ENCODE measurements at regions not wholly inside any gene's neighbourhood (a gene's known extent, or its start where the extent isn't known, plus 50 kb on each side); places are given as distances from the start of the nearest gene placed in this dataset.
"Not testable (repeated sequence)": the region's sequence is repeated elsewhere in the genome, so short reads cannot be mapped to it uniquely, and the experiment has no call there.

DNA sequence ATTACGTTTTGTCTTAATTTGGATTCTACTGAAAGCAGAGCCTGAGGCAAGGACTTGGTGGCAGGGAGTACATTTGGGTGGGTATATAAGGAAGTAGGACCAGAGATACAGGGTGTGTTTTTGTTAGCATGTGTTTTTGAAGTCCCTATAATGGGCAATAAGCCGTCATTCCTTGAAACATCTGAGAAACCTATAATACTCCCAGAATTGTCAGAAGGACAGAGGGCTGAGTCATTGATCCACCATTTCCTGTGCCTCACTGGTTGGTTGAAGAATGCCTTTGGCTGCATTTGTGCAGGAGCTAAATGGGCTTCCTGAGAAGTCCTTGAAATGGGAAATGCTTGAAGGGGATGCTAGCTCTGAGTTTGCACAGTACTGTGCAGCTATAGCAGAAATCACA lies 281.8 kb upstream of the ZEB2 start:
- intact Hi-C loops (cut with DNase I, micrococcal nuclease), result no loop called here
- ATAC-seq (no peak), DNase-seq (no peak)

DNA sequence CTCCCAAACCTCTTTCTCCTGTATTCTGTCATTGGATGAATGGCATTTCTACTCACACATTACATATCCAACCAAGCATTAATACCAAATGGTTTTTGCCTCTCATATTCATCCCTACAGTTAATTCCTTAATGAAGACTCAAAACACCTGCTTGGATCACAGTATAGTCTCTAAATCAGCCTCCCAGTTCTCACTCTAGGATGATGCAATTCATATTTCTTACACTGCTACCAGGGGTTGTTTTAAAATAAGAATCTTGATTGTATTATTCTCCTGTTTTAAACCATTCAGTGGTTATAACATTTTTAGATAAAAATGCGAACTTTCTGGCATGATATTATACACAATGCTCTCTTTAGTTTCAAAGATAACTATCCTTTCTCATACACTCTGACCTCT lies 281.4 kb upstream of the ZEB2 start:
- intact Hi-C loops (cut with DNase I, micrococcal nuclease), result no loop called here
- no peak for ATAC-seq
- DNase-seq, result no peak

DNA sequence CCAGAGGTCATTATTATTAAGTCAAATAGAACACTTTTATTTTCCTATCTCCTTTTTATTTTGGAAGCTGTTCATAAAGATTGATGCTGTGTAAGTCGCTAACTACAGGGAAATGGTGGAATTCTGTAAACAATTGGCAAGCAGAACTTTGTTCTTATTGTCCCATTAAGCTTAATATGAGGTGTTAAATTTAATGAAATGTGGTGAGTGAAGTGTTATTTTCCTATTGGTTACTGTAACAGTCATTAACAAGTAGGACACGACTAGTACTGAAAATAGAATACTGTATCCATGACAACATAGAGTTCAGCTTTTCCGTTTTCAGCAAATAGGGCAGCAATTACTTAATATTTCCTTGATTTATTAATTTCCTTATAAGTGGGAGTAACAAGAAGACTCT lies 279.1 kb upstream of the ZEB2 start:
- ATAC-seq (no peak), DNase-seq (no peak)

DNA sequence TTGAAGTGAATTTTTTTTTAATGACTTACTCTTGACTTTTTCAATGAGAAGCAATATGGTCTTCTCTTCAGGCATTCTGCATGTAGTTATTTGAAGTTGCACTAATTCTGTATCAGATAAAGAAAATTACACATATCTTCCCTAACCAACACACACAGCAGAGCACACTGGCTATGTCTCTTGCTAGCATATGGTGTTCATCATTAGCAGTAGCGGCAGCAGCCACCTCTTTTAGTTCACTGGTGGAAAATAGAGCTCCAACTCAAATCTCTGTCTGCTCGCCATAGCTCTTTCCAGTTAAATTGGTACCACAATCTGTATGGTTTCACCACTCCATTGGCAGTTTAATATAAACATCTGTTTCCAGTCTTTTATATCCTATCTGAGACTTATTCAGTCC lies 278.1 kb upstream of the ZEB2 start:
- no peak for DNase-seq

More for the DNA sequence above, 279.1 kb upstream of the ZEB2 start:
- intact Hi-C loops (cut with DNase I, micrococcal nuclease), result no loop called here

DNA sequence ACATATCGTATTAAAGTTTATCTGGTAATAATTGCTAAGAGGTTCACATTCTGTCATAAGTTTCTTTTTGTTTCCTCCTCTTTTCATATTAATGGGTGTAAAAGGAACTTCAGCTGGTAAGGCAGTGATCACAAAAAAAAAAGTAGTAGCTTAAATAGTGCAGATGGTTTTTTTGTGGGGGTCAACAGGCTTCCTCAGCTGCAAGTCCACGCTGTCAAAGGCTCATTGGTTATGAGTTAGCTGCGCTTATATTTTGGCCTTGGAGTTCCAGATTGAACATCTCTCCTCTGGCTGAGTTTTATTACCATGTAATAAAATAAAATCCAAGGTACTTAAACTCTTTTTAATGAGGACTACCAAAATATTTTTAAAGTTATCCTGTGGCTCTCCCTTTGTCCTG lies 277.0 kb upstream of the ZEB2 start:
- DNase-seq (no peak), ATAC-seq (no peak)
- intact Hi-C loops (cut with DNase I, micrococcal nuclease), result no loop called here

More for the DNA sequence above, 278.1 kb upstream of the ZEB2 start:
- no peak for ATAC-seq
- intact Hi-C loops (cut with DNase I, micrococcal nuclease), result no loop called here

DNA sequence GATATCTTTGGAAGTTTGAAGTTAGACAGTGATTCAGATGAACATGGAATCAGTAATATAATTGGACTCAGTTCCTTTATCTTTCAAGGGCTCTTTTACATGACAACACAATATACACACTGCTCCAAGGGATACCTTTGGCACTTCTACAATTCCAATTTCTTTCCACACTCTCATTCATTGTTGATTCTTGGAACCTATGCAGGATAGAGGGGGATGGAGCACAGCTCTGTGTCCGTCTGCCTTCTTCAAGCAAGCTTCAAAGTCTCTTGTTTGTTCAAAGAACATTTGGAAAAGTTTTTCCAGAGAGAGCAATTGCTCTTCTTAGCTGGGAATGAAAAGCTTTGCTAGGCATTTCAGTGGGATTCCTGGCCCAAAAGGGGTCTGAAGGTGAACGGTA lies 276.2 kb upstream of the ZEB2 start:
- intact Hi-C loops (cut with DNase I, micrococcal nuclease), result no loop called here
- ATAC-seq (no peak), DNase-seq (no peak)

DNA sequence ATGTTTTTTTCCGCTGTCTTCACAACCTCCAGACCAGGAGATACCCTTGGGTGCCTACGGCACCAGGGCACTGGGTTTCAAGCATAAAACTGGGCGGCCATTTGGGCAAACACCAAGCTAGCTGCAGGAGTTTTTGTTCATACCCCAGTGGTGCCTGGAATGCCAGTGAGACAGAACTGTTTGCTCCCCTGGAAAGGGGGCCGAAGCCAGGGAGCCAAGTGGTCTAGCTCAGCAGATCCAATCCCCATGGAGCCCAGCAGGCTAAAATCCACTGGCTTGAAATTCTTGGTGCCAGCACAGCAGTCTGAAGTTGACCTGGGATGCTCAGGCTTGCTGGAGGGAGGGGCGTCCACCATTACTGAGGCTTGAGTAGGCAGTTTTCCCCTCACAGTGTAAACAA lies 265.3 kb upstream of the ZEB2 start:
- DNase-seq (no peak), ATAC-seq (no peak)
- intact Hi-C loops (cut with DNase I, micrococcal nuclease), result no loop called here

DNA sequence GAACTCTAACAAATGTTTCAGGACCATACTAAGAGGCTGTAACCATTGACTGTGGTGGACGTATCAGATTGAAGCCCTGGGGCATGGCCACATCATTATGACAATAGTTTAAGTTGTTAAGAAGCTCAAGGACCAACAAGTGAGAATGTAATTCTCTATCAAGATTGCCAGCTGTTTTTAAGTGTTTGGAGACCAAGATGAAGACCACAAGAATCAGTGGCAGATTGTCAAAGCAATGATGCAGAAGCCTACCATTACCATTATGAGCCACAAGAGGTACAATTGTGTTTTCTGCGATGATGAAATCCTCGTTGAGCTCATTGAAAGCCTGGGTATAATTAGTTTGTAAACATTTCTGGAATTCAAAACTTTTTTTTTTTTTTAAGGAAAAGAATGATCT lies 261.1 kb upstream of the ZEB2 start:
- DNase-seq (no peak), ATAC-seq (no peak)
- intact Hi-C loops (cut with DNase I, micrococcal nuclease), result no loop called here

DNA sequence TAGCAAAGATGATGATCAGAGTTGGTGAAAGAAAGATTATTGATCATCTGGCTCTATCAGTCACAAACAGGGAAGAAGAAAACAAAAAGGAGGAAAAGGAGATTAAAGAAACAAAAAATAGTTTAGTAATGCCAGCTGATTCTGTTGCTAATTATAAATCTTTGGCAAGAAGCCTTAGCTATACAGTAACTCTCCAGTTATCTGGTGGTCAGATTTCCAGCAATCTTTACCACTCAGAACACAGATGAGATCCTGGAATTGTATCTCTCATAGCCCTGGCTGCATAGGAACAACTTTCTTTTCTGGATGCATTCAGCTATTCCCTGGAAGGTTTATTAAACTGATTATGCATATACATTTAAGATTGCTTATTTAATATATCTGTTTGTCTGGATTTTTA lies 256.8 kb upstream of the ZEB2 start:
- no peak for ATAC-seq
- no peak for DNase-seq
- intact Hi-C loops (cut with DNase I, micrococcal nuclease), result no loop called here

DNA sequence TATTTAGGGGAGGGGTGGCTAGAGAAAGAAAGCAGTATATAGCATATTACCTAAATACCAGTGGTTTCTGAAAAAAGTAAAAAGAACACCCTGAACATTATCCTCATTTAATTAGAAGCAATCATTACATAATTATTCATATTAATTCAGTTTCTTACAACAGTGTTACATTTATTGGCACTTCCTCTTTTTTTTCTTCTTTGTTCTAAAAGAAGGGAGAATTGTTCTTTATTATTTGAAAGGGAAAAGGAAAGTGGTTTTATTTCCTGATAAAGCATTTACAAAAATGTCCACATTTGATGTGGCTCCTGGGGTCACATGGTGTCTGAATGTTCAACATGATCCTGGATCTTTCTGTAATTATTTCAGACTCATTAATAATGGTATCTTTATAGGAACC lies 254.9 kb upstream of the ZEB2 start:
- intact Hi-C loops (cut with DNase I, micrococcal nuclease), result no loop called here
- ATAC-seq (no peak), DNase-seq (no peak)

DNA sequence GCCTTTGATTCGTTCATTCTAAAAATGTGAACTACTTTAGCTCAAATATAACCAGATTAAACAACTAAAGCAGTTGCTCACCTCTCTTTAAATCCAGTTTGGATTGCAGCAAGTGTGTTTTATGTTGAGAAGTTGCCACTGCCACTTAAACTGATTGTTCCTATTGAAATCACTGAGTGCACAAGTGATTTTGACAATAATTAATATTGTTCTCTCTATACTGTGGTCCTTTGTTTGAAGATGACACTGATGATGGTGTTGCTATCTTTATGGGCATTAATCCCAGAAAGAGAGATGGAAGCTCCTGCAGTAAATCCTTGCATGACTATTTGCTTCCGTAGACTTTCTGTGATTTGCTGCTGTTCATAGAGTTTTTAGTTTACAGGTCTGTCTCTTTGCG lies 251.4 kb upstream of the ZEB2 start:
- intact Hi-C loops (cut with DNase I, micrococcal nuclease), result no loop called here
- ATAC-seq (no peak), DNase-seq (no peak)

DNA sequence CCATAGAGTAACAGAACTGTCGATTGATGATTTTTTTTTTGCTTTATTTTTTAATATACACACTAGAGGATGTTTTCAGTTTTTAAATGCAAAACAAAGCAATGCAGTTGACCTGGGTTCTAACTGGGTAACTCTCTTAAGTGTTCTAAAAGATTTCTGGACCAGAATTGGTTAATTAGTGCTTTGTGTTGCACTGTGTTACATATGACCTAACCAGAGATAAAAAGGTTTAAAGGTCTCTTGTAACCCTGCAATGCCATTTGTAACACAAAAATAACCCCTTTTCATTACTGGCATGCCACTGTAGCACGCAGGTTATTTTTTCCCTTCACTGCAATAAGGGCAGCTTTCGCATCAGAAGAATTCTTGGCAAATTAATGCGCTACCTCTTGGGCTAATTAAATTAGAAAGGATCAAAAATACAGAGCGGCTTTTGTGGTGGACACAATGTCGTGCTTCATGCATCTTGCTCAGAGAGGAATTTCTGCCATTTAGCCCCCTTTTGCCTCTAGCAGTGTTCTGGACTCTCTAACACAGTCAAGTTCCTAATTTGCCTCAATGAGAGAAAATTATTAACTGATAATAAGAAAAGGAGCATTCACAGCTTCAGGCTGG lies 250.8 kb upstream of the ZEB2 start:
- intact Hi-C loops (cut with DNase I, micrococcal nuclease), result no loop called here
- ATAC-seq, result no peak
- no peak for DNase-seq

DNA sequence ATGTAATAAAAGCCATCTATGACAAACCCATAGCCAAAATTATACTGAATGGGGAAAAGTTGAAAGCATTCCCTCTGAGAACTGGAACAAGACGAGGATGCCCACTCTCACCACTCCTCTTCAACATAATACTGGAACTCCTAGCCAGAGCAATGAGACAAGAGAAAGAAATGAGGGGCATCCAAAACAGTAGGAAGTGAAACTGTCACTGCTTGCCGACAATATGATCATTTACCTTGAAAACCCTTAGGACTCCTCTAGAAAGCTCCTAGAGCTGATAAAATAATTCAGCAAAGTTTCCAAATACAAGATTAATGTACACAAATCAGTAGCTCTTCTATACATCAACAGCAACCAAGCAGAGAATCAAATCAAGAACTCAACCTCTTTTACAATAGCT lies 241.0 kb upstream of the ZEB2 start:
- DNase-seq; intact Hi-C loops (cut with DNase I, micrococcal nuclease): not testable (repeated sequence)

DNA sequence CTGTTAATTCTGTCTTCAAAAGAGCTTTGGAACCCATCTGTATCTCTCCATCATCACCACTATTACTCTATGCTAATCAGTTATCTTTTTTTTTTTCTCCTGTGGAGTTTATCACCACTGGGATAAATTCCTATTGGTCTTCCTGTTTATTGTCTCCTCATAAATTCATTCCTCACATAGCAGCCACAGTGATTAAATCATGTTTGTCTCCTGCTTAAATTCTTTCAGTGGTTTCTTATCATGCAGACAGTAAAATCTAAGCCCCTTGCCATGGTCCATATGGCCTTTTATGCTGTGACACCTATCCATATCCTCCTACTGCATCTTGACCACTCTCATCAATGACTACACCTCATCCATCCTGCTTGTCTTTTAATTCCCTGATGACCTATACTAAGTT lies 239.8 kb upstream of the ZEB2 start:
- ATAC-seq (no peak), DNase-seq (no peak)
- intact Hi-C loops (cut with DNase I, micrococcal nuclease), result no loop called here

More for the DNA sequence above, 241.0 kb upstream of the ZEB2 start:
- not testable (repeated sequence) for ATAC-seq

DNA sequence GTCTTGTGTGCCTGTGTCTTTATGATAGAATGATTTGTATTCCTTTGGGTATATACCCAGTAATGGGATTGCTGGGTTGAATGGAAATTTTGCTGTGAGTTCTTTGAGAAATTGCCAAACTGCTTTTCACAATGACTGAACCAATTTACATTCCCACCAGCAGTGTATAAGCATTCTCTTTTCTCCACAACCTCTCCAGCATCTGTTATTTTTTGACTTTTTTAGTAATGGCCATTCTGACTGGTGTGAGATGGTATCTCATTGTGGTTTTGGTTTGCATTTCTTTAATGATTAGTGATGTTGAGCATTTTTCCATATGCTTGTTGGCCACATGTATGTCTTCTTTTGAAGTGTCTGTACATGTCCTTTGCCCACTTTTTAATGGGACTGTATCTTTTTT lies 238.3 kb upstream of the ZEB2 start:
- ATAC-seq; intact Hi-C loops (cut with DNase I, micrococcal nuclease): not testable (repeated sequence)

DNA sequence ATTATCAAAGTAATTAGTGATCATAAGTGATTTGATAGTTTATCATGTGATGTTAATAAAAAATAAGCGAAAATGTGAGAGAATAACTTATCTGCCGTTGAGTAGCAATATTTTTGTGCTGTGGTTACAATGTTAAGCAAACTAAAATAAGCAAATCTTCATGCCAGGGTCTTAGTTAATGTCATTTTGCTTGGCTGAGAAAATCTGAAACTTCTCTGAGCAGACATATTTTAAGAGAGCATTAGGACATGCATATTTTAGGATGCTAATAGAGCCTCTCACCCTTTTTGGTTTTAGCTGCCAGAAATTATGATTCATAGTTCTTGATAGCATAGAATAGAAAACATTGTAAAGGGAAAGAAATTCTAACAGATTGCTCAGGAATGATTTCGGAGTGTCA lies 233.5 kb upstream of the ZEB2 start:
- ATAC-seq, result no peak
- intact Hi-C loops (cut with DNase I, micrococcal nuclease), result no loop called here
- DNase-seq, result no peak

More for the DNA sequence above, 238.3 kb upstream of the ZEB2 start:
- DNase-seq, result not testable (repeated sequence)

DNA sequence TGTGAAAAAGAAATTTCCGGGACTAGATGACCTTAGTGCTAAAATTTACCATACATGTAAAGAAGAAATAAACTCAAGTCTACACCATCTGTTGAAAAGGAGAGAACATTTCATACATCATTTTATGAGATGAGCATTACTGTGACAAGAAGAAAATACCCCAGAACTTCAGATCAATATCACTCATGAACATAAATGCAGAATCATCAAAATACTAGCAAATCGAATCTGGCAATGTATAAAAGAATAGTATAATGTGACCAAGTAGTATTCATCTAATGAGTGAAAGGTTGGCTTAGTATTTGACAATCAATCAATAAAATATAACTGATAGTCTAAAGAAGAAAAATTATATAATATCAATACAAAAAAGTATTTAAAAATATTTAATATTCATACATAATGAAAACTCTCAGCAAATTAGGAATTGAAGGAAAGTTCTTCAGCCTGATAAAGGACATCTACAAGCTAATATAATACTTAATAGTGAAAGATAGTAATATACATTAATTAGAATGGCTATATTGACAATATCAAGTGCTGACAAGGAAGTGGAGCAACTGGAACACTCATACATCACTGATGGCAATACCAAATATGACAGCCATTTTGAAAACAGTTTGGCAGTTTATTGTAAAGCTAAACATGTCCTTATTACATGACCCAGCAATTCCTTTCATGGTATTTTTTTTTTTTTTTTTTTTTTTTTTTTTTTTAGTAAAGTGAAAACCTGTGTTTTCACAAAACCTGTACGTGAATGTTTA lies 231.4 kb upstream of the ZEB2 start:
- ATAC-seq, result no peak
- DNase-seq, result no peak

DNA sequence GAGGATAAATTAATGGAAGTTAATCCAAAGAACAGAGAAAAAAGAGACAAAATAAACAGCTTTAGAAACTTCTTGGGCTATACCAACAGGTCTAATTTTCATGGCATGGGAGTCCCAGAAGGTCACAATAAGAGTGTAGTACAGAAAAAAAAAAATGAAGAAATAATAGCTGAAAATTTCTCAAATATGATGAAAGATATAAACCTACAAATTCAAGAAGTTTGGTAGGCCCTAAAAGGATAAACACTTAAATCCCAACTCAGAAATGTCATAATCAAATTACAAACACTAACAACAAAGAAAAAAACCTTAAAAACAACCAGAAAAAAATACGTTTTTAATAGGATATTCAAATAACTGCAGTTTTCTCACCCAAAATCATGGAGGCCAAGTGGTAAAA lies 229.3 kb upstream of the ZEB2 start:
- ATAC-seq, result no peak
- DNase-seq, result no peak
- intact Hi-C loops (cut with DNase I, micrococcal nuclease), result no loop called here

More for the DNA sequence above, 231.4 kb upstream of the ZEB2 start:
- intact Hi-C loops (cut with DNase I, micrococcal nuclease), result no loop called here

DNA sequence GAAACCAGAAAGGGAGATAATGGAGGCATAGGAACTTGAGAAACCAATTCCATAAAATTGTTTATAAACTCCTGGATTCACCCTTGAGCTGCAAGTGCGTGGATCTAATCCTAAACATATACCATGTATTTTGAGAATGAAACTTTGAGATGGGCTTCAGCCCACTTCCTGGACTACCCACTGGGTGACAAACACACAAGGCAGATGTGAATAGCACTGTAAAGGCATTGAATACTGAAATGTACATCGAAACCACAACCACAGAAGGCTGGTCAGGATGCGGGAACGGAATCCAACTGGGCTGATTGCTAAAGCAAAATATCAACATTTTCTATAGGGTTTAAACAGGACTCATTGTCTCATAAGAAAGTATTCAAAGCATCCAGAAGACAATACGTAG lies 228.5 kb upstream of the ZEB2 start:
- ATAC-seq, result no peak
- intact Hi-C loops (cut with DNase I, micrococcal nuclease), result no loop called here
- no peak for DNase-seq

DNA sequence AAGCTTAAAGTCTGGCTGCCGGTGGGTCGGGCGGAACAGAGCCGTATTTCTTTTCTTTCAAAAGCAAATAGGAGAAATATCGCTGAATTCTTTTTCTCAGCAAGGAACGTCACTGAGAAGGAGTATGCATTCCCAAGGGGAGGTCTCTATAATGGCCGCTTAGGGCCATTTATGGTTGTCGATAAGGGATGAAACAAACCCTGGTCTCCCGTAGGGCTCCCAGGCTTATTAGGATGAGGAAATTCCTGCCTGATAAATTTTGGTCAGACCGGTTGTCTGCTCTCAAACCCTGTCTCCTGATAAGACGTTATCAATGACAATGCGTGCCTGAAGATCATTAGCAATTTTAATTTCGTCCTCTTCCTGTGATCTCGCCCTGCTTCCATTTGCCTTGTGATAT lies 227.7 kb upstream of the ZEB2 start:
- DNase-seq (no peak), ATAC-seq (no peak)
- intact Hi-C loops (cut with DNase I, micrococcal nuclease), result no loop called here

DNA sequence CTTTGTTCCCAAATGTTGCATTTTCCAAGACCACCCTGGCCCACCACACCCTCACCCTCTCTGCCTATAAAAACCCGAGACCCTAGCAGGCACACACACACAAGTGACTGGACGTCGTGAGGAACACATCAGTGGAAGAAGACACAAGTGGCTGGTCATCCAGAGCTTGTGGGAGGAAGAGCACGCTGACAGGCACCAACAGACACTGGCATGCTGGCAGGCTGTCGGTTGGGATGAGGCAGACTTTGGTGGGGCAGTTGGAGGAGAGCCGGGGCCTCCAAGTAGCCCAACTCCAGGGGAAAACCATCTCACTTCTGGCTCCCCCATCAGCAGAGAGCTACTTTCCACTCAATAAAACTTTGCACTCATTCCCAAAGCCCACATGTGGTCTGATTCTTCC lies 225.5 kb upstream of the ZEB2 start:
- intact Hi-C loops (cut with DNase I, micrococcal nuclease), result no loop called here
- DNase-seq, result no peak
- no peak for ATAC-seq

Measured in left colon (tissue), 2 donors.